ENCODE measurements at regions not wholly inside any gene's neighbourhood (a gene's known extent, or its start where the extent isn't known, plus 50 kb on each side); places are given as distances from the start of the nearest gene placed in this dataset.

GRCh38 chr19:31146546-31147183 is 202.6 kb downstream of the TSHZ3 start:
- TF ChIP-seq CTCF (IDR thresholded peaks at IDR 0.05) (no peak), POLR2A (IDR thresholded peaks at IDR 0.05) (no peak), EP300 (IDR thresholded peaks at IDR 0.05) (no peak)

Data from tibial nerve (tissue), 4 donors.